Urinary bladder (tissue), 3 donors: ENCODE measurements at regions not wholly inside any gene's neighbourhood (a gene's known extent, or its start where the extent isn't known, plus 50 kb on each side); places are given as distances from the start of the nearest gene placed in this dataset.
"Not testable (repeated sequence)": the region's sequence is repeated elsewhere in the genome, so short reads cannot be mapped to it uniquely, and the experiment has no call there.

Source experiments
- DNase-seq: peaks from one replicate; pipeline ENCODE4 v3.0.0-alpha.2; 2015; ENCODE audit errors: extremely low spot score
- H3K27ac ChIP-seq: one replicate; pipeline ENCODE4 v1.5.1; 2013; ENCODE audit warnings: low read depth, mild to moderate bottlenecking, moderate library complexity
- H3K36me3 ChIP-seq: one replicate; pipeline ENCODE4 v1.6.1; 2013; ENCODE audit warnings: mild to moderate bottlenecking, moderate library complexity; ENCODE audit not compliant: insufficient read depth
- H3K4me1 ChIP-seq: one replicate; pipeline ENCODE4 v1.6.1; 2013; ENCODE audit warnings: mild to moderate bottlenecking, moderate library complexity; ENCODE audit not compliant: insufficient read depth
- H3K4me3 ChIP-seq: one replicate; pipeline ENCODE4 v1.5.1; 2013; ENCODE audit warnings: low read depth, low read length
- WGBS: extraction: QIAGEN DNeasy Blood & Tissue Kit; methylation state at CpG from one replicate; pipeline ENCODE4 v1.1.7; 2013; 5-methylcytosine and 5-hydroxymethylcytosine counted together
- donor health status: healthy with polysubstance abuse.
- donor health status: healthy.

DNA sequence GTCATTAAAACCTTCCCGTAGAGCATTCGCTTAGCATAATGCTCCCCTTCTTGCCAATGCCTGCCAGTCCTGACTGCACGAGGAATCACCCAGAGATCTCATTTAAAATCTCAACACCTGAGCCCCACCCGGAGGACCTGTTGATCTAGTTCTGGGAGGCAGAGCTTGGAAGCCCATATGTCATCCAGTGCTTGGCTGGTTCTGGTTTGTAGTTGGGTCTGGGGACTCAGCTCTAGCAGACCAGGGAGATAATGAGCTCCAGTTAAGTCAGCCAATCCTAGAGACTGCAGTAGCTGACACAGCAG, 131.8 kb upstream of the DAP start:
- no peaks in the 10 kb centered on the region for H3K4me1 ChIP-seq
- no peak for DNase-seq
- H3K4me3 ChIP-seq = no peak overlapping the region
- 86% methylated on average over 4 of the region's 4 CpGs for WGBS
- no peak overlapping the region for H3K27ac ChIP-seq
- no peaks in the 10 kb centered on the region for H3K36me3 ChIP-seq

DNA sequence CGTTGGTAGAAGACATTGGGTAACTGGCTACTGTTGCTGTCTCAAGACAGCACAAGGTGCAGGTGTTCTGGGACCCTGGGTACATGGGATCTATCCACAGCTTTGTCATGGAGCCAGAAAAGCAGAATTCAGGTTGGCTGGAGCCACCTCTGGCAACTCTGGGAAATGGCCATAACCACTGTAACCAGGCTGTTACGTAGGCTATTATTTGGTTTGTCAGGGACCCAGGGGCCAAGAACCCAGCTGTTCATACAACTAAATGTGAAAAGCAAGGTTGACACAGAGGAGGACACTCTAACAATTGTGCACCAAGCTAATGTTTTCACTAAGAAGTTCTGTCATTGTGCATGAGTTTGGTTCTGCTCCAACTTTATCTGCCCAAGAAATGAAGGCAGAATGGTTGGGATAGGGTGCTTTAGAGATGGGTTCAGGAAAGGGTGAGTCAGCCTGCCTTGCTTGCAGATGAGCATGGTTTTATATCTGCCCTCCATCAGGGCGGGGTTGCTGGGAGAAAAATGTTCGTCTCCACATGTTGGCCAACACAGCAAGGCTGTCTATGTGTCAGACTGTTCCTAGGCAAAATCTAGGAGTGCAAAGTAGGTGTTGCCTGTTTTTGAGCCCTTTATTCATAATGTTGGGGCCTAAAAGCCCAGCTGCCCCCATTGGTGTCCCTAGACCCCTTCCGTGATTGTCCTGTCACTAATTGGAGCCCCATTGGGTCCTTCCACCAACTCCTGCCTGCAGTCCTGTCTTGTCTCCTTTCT, 131.3 kb upstream of the DAP start:
- Histone ChIP-seq H3K36me3 (no peaks in the 10 kb centered on the region), H3K27ac (no peak overlapping the region), H3K4me3 (no peak overlapping the region), H3K4me1 (no peaks in the 10 kb centered on the region)
- DNase-seq = no peak
- WGBS = 81% methylated on average over 5 of the region's 5 CpGs

DNA sequence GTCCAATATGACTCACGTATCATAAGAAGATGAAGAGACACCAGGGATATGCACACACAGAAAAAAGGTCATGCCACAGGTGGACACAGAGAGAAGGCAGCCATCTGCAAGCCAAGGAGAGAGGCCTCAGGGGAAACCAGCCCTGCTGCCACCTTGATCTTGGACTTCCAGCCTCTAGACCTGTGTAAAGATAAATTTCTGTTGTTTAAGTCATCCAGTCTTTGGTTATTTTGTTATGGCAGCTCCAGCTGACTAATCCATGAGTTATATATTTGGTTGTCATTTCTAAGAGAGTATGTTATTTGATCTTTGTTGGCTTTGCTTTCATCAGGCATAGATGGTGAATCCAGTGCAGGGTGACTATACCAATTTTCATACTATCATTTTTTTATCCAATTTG, 130.2 kb upstream of the DAP start:
- 90% methylated on average over 1 of the region's 1 CpG for WGBS
- Histone ChIP-seq H3K4me1 (no peaks in the 10 kb centered on the region), H3K4me3 (no peak overlapping the region), H3K36me3 (no peaks in the 10 kb centered on the region), H3K27ac (no peak overlapping the region)
- no peak for DNase-seq

- Histone ChIP-seq H3K4me3 (no peak overlapping the region), H3K4me1 (peaks cover under 1% of the 10 kb centered on the region), H3K27ac (no peak overlapping the region), H3K36me3 (no peaks in the 10 kb centered on the region)
- no peak for DNase-seq
- WGBS = 91% methylated on average over 2 of the region's 2 CpGs
Observed at GRCh38 chr5:10886497-10886896, 125.5 kb upstream of the DAP start.

DNA sequence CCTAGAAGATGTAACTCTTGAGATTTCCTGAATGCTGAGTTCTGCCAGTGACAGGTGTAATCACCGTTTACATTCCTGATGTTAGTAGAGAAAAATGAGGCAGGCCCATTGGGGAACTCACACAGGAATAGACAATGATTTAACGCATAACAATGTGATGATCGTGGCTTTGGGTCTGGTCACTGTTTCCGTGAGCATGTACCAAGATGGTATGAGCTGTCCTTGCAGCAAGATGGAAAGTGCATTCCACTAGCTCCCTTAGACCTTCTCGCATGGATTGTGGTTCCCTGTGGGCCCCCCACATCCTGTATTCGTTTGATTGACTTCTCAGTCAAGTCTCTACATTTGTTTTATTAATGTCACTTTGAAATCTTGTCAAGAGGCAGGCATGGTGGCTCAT, 124.0 kb upstream of the DAP start:
- WGBS = 75% methylated on average over 6 of the region's 6 CpGs
- H3K27ac ChIP-seq = no peak overlapping the region
- no peak overlapping the region for H3K4me3 ChIP-seq
- DNase-seq = no peak
- H3K4me1 ChIP-seq = peaks cover 1% of the 10 kb centered on the region
- no peaks in the 10 kb centered on the region for H3K36me3 ChIP-seq

DNA sequence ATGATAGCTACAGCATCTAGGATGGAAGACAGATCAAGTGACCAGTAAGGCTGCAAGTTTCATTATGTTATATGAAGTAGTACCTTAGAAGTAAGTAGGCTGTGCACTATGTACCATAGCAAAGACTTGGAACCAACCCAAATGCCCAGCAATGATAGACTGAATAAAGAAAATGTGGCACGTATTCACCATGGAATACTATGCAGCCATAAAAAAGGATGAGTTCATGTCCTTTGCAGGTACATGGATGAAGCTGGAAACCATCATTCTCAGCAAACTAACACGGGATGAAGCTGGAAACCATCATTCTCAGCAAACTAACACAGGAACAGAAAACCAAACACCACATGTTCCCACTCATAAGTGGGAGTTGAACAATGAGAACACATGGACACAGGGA, 122.9 kb upstream of the DAP start:
- 85% methylated on average over 2 of the region's 2 CpGs for WGBS
- not testable (repeated sequence) for H3K4me3 ChIP-seq, H3K4me1 ChIP-seq, DNase-seq, H3K36me3 ChIP-seq, H3K27ac ChIP-seq

DNA sequence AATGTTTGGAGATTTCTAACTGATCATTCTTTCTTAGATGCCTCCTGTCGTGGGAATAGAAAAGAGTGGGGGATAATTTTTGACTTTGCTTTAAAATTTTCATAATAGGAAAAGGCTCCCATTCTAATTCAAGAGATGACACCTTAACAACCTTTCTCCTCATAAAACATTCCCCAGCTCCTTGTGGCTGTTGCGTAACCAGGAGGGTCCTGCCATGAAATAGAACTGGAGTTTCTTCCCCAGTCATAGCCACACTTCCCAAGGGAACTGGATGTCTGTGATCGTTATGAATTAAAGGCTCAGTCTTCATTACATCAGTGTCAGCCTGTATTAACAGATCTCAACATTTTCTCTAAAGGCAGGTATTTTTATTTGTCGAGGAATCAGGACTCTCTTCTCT, 119.9 kb upstream of the DAP start:
- WGBS = 59% methylated on average over 4 of the region's 4 CpGs
- no peak for DNase-seq
- H3K4me3 ChIP-seq = no peak overlapping the region
- peaks cover 1% of the 10 kb centered on the region for H3K4me1 ChIP-seq
- no peak overlapping the region for H3K27ac ChIP-seq
- H3K36me3 ChIP-seq = no peaks in the 10 kb centered on the region

- 89% methylated on average over 4 of the region's 4 CpGs for WGBS
Observed at GRCh38 chr5:10876996-10877395, 116.0 kb upstream of the DAP start.

GRCh38 chr5:10876006-10876744, 115.1 kb upstream of the DAP start:
- Histone ChIP-seq H3K27ac (no peak overlapping the region), H3K4me1 (no peaks in the 10 kb centered on the region), H3K36me3 (no peaks in the 10 kb centered on the region), H3K4me3 (no peak overlapping the region)
- WGBS = 39% methylated on average over 9 of the region's 9 CpGs
- no peak for DNase-seq

More at GRCh38 chr5:10876996-10877395, 116.0 kb upstream of the DAP start:
- not testable (repeated sequence) for H3K4me3 ChIP-seq, H3K36me3 ChIP-seq, DNase-seq, H3K4me1 ChIP-seq, H3K27ac ChIP-seq

DNA sequence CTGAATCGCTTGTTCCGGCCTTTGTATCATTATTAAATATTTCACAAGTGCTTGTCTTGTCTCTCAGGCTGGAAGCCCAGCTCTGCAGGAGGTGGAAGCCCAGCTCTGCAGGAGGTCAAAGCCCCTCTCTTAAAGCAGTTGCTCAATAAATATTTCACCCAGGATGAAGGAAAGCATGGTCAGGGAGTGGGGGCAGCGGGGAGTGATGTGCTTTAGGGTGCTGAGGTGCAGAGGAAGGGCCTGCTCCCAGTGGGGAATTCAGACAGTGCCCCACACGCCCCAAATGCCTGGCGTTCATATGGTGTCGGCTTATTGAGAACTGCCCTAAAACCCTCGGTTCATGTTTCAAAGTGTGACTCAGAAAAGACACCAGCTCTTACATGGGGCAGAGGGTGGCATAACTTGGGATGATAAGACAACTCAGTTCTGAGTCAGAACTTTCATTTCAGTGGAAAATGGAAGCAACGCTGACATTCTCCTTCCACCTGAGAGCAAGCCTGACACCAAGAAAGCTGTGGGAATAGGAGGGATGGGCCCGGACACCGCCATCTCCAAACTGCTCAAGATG, 114.3 kb upstream of the DAP start:
- H3K36me3 ChIP-seq = no peaks in the 10 kb centered on the region
- WGBS = 92% methylated on average over 10 of the region's 10 CpGs
- DNase-seq = no peak

DNA sequence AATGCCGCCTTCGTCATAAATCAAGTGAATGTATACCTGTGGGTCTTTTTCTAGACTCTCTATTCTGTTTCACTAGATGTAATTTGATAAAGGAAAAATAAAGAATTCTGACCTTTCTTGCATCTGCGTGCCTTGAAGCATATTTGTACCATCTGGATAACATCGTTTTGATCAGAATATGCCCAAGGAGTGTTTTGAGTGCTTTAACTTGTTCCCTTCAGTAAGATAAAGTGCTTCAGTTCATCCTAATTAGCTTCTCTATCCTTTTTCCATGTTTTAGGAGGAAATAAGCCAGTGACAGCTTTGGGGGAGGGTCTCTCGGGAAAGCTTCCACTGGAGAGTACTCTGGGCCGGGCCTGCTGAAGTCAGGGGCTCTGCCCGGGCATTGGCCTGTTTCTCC, 113.5 kb upstream of the DAP start:
- Histone ChIP-seq H3K4me3 (no peak overlapping the region), H3K27ac (no peak overlapping the region), H3K36me3 (no peaks in the 10 kb centered on the region), H3K4me1 (no peaks in the 10 kb centered on the region)
- no peak for DNase-seq
- 79% methylated on average over 7 of the region's 7 CpGs for WGBS

More for the DNA sequence above, 114.3 kb upstream of the DAP start:
- Histone ChIP-seq H3K27ac (no peak overlapping the region), H3K4me3 (no peak overlapping the region), H3K4me1 (no peaks in the 10 kb centered on the region)

DNA sequence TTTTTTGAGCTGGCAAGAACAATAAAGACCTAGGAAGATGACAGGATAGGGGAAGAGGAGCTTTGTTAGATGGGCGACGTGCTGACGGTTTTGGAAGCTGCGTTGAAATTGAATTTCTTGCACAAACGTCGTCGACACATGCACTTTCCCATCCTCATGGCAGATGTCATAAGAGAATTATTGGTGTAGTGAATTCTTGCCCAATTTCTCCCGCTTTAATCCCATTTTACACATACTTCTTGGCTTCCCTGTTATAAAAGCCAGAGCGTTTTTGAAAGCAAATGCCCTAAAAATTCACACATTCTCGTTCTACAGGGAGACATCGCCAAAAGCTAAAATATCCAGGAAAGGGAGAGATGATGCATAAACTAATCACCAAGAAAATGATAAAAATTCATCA, 109.8 kb upstream of the DAP start:
- 84% methylated on average over 11 of the region's 11 CpGs for WGBS
- H3K36me3 ChIP-seq = no peaks in the 10 kb centered on the region
- no peak for DNase-seq

GRCh38 chr5:10868956-10869355, 107.9 kb upstream of the DAP start:
- no peak overlapping the region for H3K4me3 ChIP-seq
- no peaks in the 10 kb centered on the region for H3K4me1 ChIP-seq
- DNase-seq = no peak
- H3K27ac ChIP-seq = no peak overlapping the region
- H3K36me3 ChIP-seq = no peaks in the 10 kb centered on the region
- WGBS = 36% methylated on average over 7 of the region's 7 CpGs

More for the DNA sequence above, 109.8 kb upstream of the DAP start:
- Histone ChIP-seq H3K4me3 (no peak overlapping the region), H3K4me1 (no peaks in the 10 kb centered on the region), H3K27ac (no peak overlapping the region)
